CD14-positive monocyte (primary cell): ENCODE measurements at regions not wholly inside any gene's neighbourhood (a gene's known extent, or its start where the extent isn't known, plus 50 kb on each side); places are given as distances from the start of the nearest gene placed in this dataset.

Experiments
- DNase-seq, 3 donors: peaks; one replicate each; pipeline ENCODE4 v3.0.0-alpha.2; 2011 to 2022
- H2AFZ ChIP-seq: 2 replicates; pipeline ENCODE4 v1.6.0; 2012; ENCODE audit warnings: mild to moderate bottlenecking, low read depth, low read length, inconsistent platforms; ENCODE audit not compliant: insufficient read depth, poor library complexity, severe bottlenecking
- H3K27ac ChIP-seq, 2 donors: 1 replicate in 1 of 2; 2 replicates in 1 of 2; pipeline ENCODE4 v1.5.1; 2012 to 2013; ENCODE audit warnings: low read length in 2 of 2, control low read depth in 1 of 2, inconsistent platforms in 1 of 2, low read depth in 1 of 2, mild to moderate bottlenecking in 1 of 2
- H3K27me3 ChIP-seq, 2 donors: one replicate each; pipeline versions ENCODE4 v1.6.0 to v1.6.1; 2011 to 2013; ENCODE audit warnings: low read length in 2 of 2; ENCODE audit not compliant: control insufficient read depth in 2 of 2, insufficient read depth in 2 of 2
- H3K36me3 ChIP-seq, 2 donors: replicated peaks in 1 of 2; 1 replicate in 1 of 2; 2 replicates in 1 of 2; pipeline versions ENCODE4 v1.5.1 to v1.6.1; 2012 to 2013; ENCODE audit warnings: low read length in 2 of 2, control low read depth in 1 of 2, inconsistent platforms in 1 of 2, mild to moderate bottlenecking in 1 of 2; ENCODE audit not compliant: insufficient read depth in 2 of 2, control insufficient read depth in 1 of 2
- H3K4me1 ChIP-seq, 2 donors: 1 replicate in 1 of 2; 2 replicates in 1 of 2; pipeline versions ENCODE4 v1.5.1 to v1.6.1; 2012 to 2013; ENCODE audit warnings: low read length in 2 of 2, control low read depth in 1 of 2, inconsistent platforms in 1 of 2, mild to moderate bottlenecking in 1 of 2, moderate library complexity in 1 of 2; ENCODE audit not compliant: insufficient read depth in 2 of 2, control insufficient read depth in 1 of 2
- H3K4me2 ChIP-seq: replicated peaks from 2 replicates; pipeline ENCODE3; 2012; ENCODE audit warnings: low read length, moderate library complexity, mild to moderate bottlenecking; ENCODE audit not compliant: poor library complexity, severe bottlenecking; ENCODE audit errors: extremely low read depth
- H3K4me3 ChIP-seq, 3 experiments: fragments of 200-600 bp in 1 of 3; sonication (generic) in 1 of 3; replicated peaks in 1 of 3; 1 replicate in 2 of 3; 2 replicates in 1 of 3; pipeline ENCODE4 v1.5.1; 2011 to 2013; ENCODE audit warnings: low read length in 3 of 3, mild to moderate bottlenecking in 3 of 3, control low read depth in 2 of 3, low read depth in 2 of 3, inconsistent platforms in 1 of 3, moderate library complexity in 1 of 3
- H3K79me2 ChIP-seq: 2 replicates; pipeline ENCODE4 v1.6.0; 2012; ENCODE audit warnings: mild to moderate bottlenecking, control low read depth, inconsistent platforms, low read length, moderate library complexity; ENCODE audit not compliant: insufficient read depth
- H3K9ac ChIP-seq: 2 replicates; pipeline ENCODE4 v1.6.0; 2017; ENCODE audit warnings: low read length, mild to moderate bottlenecking; ENCODE audit not compliant: insufficient read depth, poor library complexity, severe bottlenecking
- H3K9me3 ChIP-seq, 2 donors: replicated peaks in 1 of 2; 1 replicate in 1 of 2; 2 replicates in 1 of 2; pipeline versions ENCODE4 v1.5.1 to v1.6.1; 2012 to 2013; ENCODE audit warnings: low read length in 2 of 2, control low read depth in 1 of 2; ENCODE audit not compliant: control insufficient read depth in 1 of 2, insufficient read depth in 1 of 2
- H4K20me1 ChIP-seq: 2 replicates; pipeline ENCODE4 v1.6.0; 2012; ENCODE audit warnings: mild to moderate bottlenecking, low read length, control low read depth, moderate library complexity; ENCODE audit not compliant: insufficient read depth
- H3K27ac Mint-ChIP-seq, 7 donors: one replicate each; pipeline ENCODE4 v1.8.0; 2020; ENCODE audit warnings: mild to moderate bottlenecking in 7 of 7, mixed read lengths in 7 of 7, moderate library complexity in 6 of 7, inconsistent platforms in 2 of 7
- H3K27me3 Mint-ChIP-seq, 3 donors: one replicate each; pipeline ENCODE4 v1.8.0; 2021 to 2022; ENCODE audit warnings: low read depth in 3 of 3, mild to moderate bottlenecking in 3 of 3, mixed read lengths in 3 of 3, moderate library complexity in 3 of 3, inconsistent platforms in 1 of 3
- H3K36me3 Mint-ChIP-seq, 2 donors: one replicate each; pipeline ENCODE4 v1.8.0; 2020; ENCODE audit warnings: mixed read lengths in 2 of 2, inconsistent platforms in 1 of 2, mild to moderate bottlenecking in 1 of 2
- H3K4me1 Mint-ChIP-seq: one replicate; pipeline ENCODE4 v1.8.0; 2020; ENCODE audit warnings: mild to moderate bottlenecking, mixed read lengths
- H3K4me3 Mint-ChIP-seq, 2 donors: one replicate each; pipeline ENCODE4 v1.8.0; 2020; ENCODE audit warnings: mild to moderate bottlenecking in 2 of 2, mixed read lengths in 2 of 2, moderate library complexity in 1 of 2
- H3K9me3 Mint-ChIP-seq, 7 donors: one replicate each; pipeline ENCODE4 v1.8.0; 2020 to 2022; ENCODE audit warnings: mixed read lengths in 7 of 7, mild to moderate bottlenecking in 6 of 7, moderate library complexity in 6 of 7, inconsistent platforms in 2 of 7
- WGBS: methylation state at CpG from one replicate; pipeline ENCODE4 v1.1.5; 2013; ENCODE audit warnings: missing lambda C conversion rate; ENCODE audit not compliant: insufficient coverage; 5-methylcytosine and 5-hydroxymethylcytosine counted together
- intact Hi-C, 2 donors: fragments of 100-400 bp; cut with micrococcal nuclease; formaldehyde crosslinking; loops; one replicate each; pipeline versions ENCODE4 v1.15.0 to v1.15.1; 2023
- TF ChIP-seq, protein P1 (sequence below): fragments of 200-600 bp; IDR thresholded peaks from one replicate; pipeline ENCODE4 v1.8.0; 2022; ENCODE audit warnings: antibody characterized with exemption, mild to moderate bottlenecking

DNA sequence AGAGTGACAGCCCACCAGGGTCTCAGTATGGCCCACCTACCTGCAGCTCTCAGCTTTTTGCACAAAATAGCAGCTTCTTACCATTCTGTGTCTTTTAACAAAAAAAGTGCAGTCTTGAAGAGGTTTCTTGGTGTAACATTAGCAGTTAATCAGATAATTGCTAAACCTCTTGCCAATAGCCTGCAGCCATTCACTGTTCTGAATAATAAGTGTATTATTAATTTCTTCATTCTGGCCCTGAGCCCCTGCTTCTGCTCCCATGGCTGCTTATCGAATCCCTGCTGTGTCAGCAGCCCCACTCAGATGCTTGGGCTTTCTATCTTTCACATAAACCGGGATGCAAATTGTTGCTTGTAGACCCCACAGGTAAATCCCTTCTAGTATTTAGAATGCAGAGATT is 485.9 kb downstream of the CAAP1 start:
- H3K27me3 Mint-ChIP-seq = peaks cover 0 to 1% (median 0%) of the 10 kb centered on the region in 3 donors
- H3K36me3 Mint-ChIP-seq = no peaks in the 10 kb centered on the region
- no peaks in the 10 kb centered on the region for H3K79me2 ChIP-seq
- H3K4me2 ChIP-seq = no peak overlapping the region
- H2AFZ ChIP-seq = no peak overlapping the region
- H3K4me1 ChIP-seq = no peaks in the 10 kb centered on the region
- intact Hi-C loops = no loop called here
- H3K4me3 ChIP-seq = no peak overlapping the region
- H3K9me3 Mint-ChIP-seq = peaks cover 0 to 6% (median 1%) of the 10 kb centered on the region in 7 donors
- H3K4me3 Mint-ChIP-seq = no peak overlapping the region
- no peak overlapping the region for H3K27ac Mint-ChIP-seq
- no peak overlapping the region for H3K27ac ChIP-seq
- TF ChIP-seq, protein P1, sequence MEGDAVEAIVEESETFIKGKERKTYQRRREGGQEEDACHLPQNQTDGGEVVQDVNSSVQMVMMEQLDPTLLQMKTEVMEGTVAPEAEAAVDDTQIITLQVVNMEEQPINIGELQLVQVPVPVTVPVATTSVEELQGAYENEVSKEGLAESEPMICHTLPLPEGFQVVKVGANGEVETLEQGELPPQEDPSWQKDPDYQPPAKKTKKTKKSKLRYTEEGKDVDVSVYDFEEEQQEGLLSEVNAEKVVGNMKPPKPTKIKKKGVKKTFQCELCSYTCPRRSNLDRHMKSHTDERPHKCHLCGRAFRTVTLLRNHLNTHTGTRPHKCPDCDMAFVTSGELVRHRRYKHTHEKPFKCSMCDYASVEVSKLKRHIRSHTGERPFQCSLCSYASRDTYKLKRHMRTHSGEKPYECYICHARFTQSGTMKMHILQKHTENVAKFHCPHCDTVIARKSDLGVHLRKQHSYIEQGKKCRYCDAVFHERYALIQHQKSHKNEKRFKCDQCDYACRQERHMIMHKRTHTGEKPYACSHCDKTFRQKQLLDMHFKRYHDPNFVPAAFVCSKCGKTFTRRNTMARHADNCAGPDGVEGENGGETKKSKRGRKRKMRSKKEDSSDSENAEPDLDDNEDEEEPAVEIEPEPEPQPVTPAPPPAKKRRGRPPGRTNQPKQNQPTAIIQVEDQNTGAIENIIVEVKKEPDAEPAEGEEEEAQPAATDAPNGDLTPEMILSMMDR = no peak
- no CpG with 5 or more reads among the region's 2 CpGs for WGBS
- H3K27me3 ChIP-seq = no peaks in the 10 kb centered on the region
- no peaks in the 10 kb centered on the region for H3K36me3 ChIP-seq
- H4K20me1 ChIP-seq = no peaks in the 10 kb centered on the region
- DNase-seq = no peak
- H3K9me3 ChIP-seq = peaks cover 0 to 6% of the 10 kb centered on the region in 2 donors
- no peaks in the 10 kb centered on the region for H3K4me1 Mint-ChIP-seq
- H3K9ac ChIP-seq = no peak overlapping the region

DNA sequence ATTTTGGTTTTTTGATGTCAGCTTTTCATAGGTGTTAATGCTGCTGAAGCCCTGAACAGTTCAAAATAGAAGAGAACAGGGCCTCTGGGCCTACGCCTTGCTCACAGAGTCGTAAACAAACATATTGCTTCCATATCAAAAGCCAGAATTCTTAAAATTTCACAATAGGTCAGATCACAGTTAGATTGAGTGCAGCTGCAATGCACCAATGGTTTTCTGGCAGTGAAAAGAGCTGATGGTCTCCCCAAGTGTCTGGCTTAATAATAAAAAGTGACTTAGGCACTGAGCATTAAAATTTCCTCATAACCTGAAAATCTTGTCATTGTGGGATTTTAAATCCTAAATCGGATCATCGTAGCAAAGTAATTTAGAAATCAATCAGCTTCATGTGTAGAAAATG is 493.0 kb downstream of the CAAP1 start:
- H3K27me3 Mint-ChIP-seq = no peaks in the 10 kb centered on the region
- no peak overlapping the region for H3K4me2 ChIP-seq

More for the DNA sequence above, 493.0 kb downstream of the CAAP1 start:
- no peak overlapping the region for H3K4me3 Mint-ChIP-seq
- Histone ChIP-seq H3K9me3 (peaks cover 0 to 3% of the 10 kb centered on the region in 2 donors), H3K9ac (no peak overlapping the region), H3K4me3 (no peak overlapping the region), H4K20me1 (no peaks in the 10 kb centered on the region), H3K27me3 (no peaks in the 10 kb centered on the region), H3K36me3 (no peaks in the 10 kb centered on the region), H3K4me1 (no peaks in the 10 kb centered on the region), H3K79me2 (no peaks in the 10 kb centered on the region), H3K27ac (no peak overlapping the region), H2AFZ (no peak overlapping the region)
- no peak for DNase-seq
- TF ChIP-seq, protein P1 = no peak
- H3K27ac Mint-ChIP-seq = no peak overlapping the region
- no CpG with 5 or more reads among the region's 4 CpGs for WGBS
- H3K36me3 Mint-ChIP-seq = no peaks in the 10 kb centered on the region
- H3K9me3 Mint-ChIP-seq = peaks cover 0 to 3% (median 2%) of the 10 kb centered on the region in 7 donors
- intact Hi-C loops = no loop called here
- no peaks in the 10 kb centered on the region for H3K4me1 Mint-ChIP-seq
